ENCODE measurements at regions not wholly inside any gene's neighbourhood (a gene's known extent, or its start where the extent isn't known, plus 50 kb on each side); places are given as distances from the start of the nearest gene placed in this dataset.

DNA sequence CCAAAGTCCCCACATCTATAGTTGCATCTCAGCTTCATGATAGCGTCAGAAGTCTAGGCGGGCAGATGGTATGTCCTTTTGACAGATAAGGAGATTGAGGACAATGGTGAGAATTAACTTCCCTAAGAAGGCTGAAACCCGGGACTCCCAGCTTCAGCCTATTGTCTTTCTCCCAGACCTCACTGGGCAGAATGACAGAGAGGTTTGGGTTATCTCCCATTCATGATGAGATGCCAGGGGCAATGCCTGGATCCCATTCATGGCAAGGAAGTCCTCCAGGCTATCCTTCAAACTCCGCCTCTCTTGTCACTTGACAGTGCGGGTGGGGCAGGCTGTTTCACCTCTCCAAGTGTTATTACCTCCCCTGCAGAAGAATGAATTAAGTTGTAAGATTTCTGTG lies 100.3 kb downstream of the IRX5 start:
- no peaks in the 10 kb centered on the region for H3K4me1 ChIP-seq
- no peaks in the 10 kb centered on the region for H3K9me3 ChIP-seq
- no peaks in the 10 kb centered on the region for H3K27me3 ChIP-seq
- TF ChIP-seq, protein P1, sequence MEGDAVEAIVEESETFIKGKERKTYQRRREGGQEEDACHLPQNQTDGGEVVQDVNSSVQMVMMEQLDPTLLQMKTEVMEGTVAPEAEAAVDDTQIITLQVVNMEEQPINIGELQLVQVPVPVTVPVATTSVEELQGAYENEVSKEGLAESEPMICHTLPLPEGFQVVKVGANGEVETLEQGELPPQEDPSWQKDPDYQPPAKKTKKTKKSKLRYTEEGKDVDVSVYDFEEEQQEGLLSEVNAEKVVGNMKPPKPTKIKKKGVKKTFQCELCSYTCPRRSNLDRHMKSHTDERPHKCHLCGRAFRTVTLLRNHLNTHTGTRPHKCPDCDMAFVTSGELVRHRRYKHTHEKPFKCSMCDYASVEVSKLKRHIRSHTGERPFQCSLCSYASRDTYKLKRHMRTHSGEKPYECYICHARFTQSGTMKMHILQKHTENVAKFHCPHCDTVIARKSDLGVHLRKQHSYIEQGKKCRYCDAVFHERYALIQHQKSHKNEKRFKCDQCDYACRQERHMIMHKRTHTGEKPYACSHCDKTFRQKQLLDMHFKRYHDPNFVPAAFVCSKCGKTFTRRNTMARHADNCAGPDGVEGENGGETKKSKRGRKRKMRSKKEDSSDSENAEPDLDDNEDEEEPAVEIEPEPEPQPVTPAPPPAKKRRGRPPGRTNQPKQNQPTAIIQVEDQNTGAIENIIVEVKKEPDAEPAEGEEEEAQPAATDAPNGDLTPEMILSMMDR (IDR thresholded peaks at IDR 0.05; ENCODE audit: low read depth, low read length): no peak
- no peak for DNase-seq
- no peaks in the 10 kb centered on the region for H3K36me3 ChIP-seq
- no peak overlapping the region for H3K4me3 ChIP-seq (ENCODE audit: low read depth, low read length)

DNA sequence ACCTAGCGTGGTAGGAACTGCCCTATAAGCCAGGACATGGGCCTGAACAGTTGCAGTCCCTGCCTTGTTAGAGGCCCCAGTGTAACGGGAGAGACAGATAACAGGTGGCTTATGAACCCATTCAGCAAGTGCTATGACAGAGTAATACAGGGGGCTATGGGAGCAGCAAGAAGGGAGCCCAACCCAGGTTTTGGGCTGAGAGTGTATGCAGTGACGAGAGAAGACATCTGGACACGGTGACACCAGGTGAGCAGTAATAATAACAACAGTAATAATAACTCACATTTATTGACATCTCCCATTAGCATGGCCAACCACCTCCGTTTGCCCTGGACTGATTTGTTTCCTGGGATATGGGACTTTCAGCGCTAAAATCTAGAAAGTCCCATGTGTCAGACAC lies 100.8 kb downstream of the IRX5 start:
- H3K9me3 ChIP-seq: no peaks in the 10 kb centered on the region
- H3K36me3 ChIP-seq: no peaks in the 10 kb centered on the region
- TF ChIP-seq, protein P1 (IDR thresholded peaks at IDR 0.05; ENCODE audit: low read depth, low read length): no peak
- H3K4me3 ChIP-seq (ENCODE audit: low read depth, low read length): no peak overlapping the region
- no peaks in the 10 kb centered on the region for H3K27me3 ChIP-seq
- H3K4me1 ChIP-seq: no peaks in the 10 kb centered on the region
- DNase-seq: no peak

GRCh38 chr16:55033225-55034156 lies 102.8 kb downstream of the IRX5 start:
- TF ChIP-seq, protein P1 (IDR thresholded peaks at IDR 0.05; ENCODE audit: low read depth, low read length): no peak
- Histone ChIP-seq H3K4me1 (no peaks in the 10 kb centered on the region), H3K27me3 (no peaks in the 10 kb centered on the region), H3K4me3 (ENCODE audit: low read depth, low read length) (no peak overlapping the region), H3K36me3 (no peaks in the 10 kb centered on the region), H3K9me3 (no peaks in the 10 kb centered on the region)
- DNase-seq: no peak

DNA sequence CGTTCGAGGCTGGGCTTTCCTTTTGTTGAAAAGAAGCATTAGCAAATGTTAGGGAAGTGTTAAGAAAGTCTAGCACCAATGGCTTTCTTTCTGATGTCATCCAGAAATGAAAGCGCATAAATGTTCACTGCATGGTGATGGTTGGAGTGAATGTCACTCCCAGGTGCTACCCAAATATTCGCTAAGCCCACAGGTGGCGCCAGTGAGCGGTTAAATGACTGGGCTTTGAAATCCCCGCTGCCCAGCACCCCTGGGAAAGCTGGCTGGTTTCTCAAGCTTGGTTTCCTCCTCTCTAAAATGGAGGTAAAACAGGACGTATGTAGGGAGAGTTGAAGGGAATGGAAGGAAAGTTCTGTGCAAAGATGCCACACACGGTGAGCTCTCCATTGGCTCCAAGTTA lies 104.4 kb downstream of the IRX5 start:
- H3K27me3 ChIP-seq: no peaks in the 10 kb centered on the region
- peak; percentile 70 for DNase-seq
- H3K36me3 ChIP-seq: no peaks in the 10 kb centered on the region
- no peak overlapping the region for H3K4me3 ChIP-seq (ENCODE audit: low read depth, low read length)
- no peaks in the 10 kb centered on the region for H3K9me3 ChIP-seq
- TF ChIP-seq, protein P1 (IDR thresholded peaks at IDR 0.05; ENCODE audit: low read depth, low read length): peak; percentile 76
- H3K4me1 ChIP-seq: no peaks in the 10 kb centered on the region

- no peaks in the 10 kb centered on the region for H3K36me3 ChIP-seq
- DNase-seq: no peak
- TF ChIP-seq, protein P1 (IDR thresholded peaks at IDR 0.05; ENCODE audit: low read depth, low read length): no peak
- no peak overlapping the region for H3K4me3 ChIP-seq (ENCODE audit: low read depth, low read length)
- no peaks in the 10 kb centered on the region for H3K9me3 ChIP-seq
- H3K27me3 ChIP-seq: no peaks in the 10 kb centered on the region
- H3K4me1 ChIP-seq: no peaks in the 10 kb centered on the region
Observed at GRCh38 chr16:55035956-55036355, 105.3 kb downstream of the IRX5 start.

DNA sequence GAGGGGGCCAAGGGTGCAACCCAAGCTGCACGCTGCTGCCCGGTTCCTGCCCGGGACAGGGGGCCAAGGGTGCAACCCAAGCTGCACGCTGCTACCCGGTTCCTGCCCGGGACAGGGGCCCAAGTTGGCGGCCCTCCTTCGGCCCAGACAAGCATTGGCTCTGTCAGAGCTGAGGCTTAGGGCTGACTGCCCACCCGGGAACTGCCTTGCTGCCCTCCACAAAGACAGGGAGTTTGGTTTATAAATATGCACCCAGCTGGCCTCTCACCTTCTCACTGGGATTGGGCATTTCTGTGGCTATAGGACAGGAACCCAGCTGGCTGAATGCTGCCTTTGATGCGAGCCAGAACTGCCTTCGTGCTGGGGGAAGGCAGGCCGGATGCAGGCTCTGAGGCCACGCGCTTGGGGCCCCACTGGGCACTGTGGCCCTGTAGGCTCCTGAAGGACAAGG lies 105.7 kb downstream of the IRX5 start:
- no peaks in the 10 kb centered on the region for H3K4me1 ChIP-seq
- H3K36me3 ChIP-seq: no peaks in the 10 kb centered on the region

More for the DNA sequence above, 105.7 kb downstream of the IRX5 start:
- no peaks in the 10 kb centered on the region for H3K27me3 ChIP-seq
- H3K9me3 ChIP-seq: no peaks in the 10 kb centered on the region
- TF ChIP-seq, protein P1 (IDR thresholded peaks at IDR 0.05; ENCODE audit: low read depth, low read length): no peak
- no peak for DNase-seq
- H3K4me3 ChIP-seq (ENCODE audit: low read depth, low read length): no peak overlapping the region
